CD4-positive, alpha-beta T cell treated with Interleukin-15 for 1 hour (primary cell): ENCODE measurements at regions not wholly inside any gene's neighbourhood (a gene's known extent, or its start where the extent isn't known, plus 50 kb on each side); places are given as distances from the start of the nearest gene placed in this dataset.
"Not testable (repeated sequence)": the region's sequence is repeated elsewhere in the genome, so short reads cannot be mapped to it uniquely, and the experiment has no call there.

Experiments
- DNase-seq: peaks from one replicate; pipeline ENCODE4 v3.0.0-alpha.2; 2020

GRCh38 chr17:37828651-37829124 lies 83.8 kb upstream of the HNF1B start:
- DNase-seq, result no peak

- DNase-seq, result no peak
These were observed 83.2 kb upstream of the HNF1B start for GRCh38 chr17:37827905-37828650.

GRCh38 chr17:37826497-37827430 lies 81.9 kb upstream of the HNF1B start:
- DNase-seq, result peak; percentile 51

GRCh38 chr17:37825851-37826250 lies 81.0 kb upstream of the HNF1B start:
- DNase-seq, result no peak

GRCh38 chr17:37824534-37825485 lies 80.0 kb upstream of the HNF1B start:
- DNase-seq, result no peak

GRCh38 chr17:37823996-37824395 lies 79.1 kb upstream of the HNF1B start:
- DNase-seq, result no peak

- no peak for DNase-seq
These were observed 76.3 kb upstream of the HNF1B start for GRCh38 chr17:37820995-37821713.

GRCh38 chr17:37820313-37820994 lies 75.6 kb upstream of the HNF1B start:
- DNase-seq, result no peak

GRCh38 chr17:37818689-37819088 lies 73.8 kb upstream of the HNF1B start:
- no peak for DNase-seq

- no peak for DNase-seq
These were observed 72.1 kb upstream of the HNF1B start for GRCh38 chr17:37816950-37817349.

GRCh38 chr17:37815536-37815935 lies 70.7 kb upstream of the HNF1B start:
- DNase-seq, result no peak

GRCh38 chr17:37813751-37814150 lies 68.9 kb upstream of the HNF1B start:
- DNase-seq, result no peak

GRCh38 chr17:37808846-37809245 lies 64.0 kb upstream of the HNF1B start:
- not testable (repeated sequence) for DNase-seq

- DNase-seq, result no peak
These were observed 58.0 kb upstream of the HNF1B start for GRCh38 chr17:37802712-37803416.

- no peak for DNase-seq
These were observed 57.3 kb upstream of the HNF1B start for GRCh38 chr17:37802061-37802595.

- no peak for DNase-seq
These were observed 56.3 kb upstream of the HNF1B start for GRCh38 chr17:37801171-37801570.

GRCh38 chr17:37797206-37797605 lies 52.3 kb upstream of the HNF1B start:
- DNase-seq, result no peak

- DNase-seq, result no peak
These were observed 51.2 kb upstream of the HNF1B start for GRCh38 chr17:37796076-37796475.
